ENCODE measurements at regions not wholly inside any gene's neighbourhood (a gene's known extent, or its start where the extent isn't known, plus 50 kb on each side); places are given as distances from the start of the nearest gene placed in this dataset.

GRCh38 chr14:66293533-66294105 lies 192.6 kb upstream of the CCDC196 start:
- TF ChIP-seq POLR2A (IDR thresholded peaks at IDR 0.05; ENCODE audit: low read length) (no peak), GATA1 (IDR thresholded peaks at IDR 0.05; ENCODE audit: low read depth, low read length) (no peak)

Measured in erythroblast (primary cell).